ENCODE measurements at regions not wholly inside any gene's neighbourhood (a gene's known extent, or its start where the extent isn't known, plus 50 kb on each side); places are given as distances from the start of the nearest gene placed in this dataset.

GRCh38 chr13:86856991-86857390 lies 814.2 kb upstream of the SLITRK5 start:
- intact Hi-C loops (cut with DNase I, micrococcal nuclease) = no loop called here
- DNase-seq (no peak), ATAC-seq (no peak)
- Histone ChIP-seq H3K4me3 (no peak overlapping the region), H3K9me3 (no peaks in the 10 kb centered on the region), H3K4me1 (ENCODE audit: low read depth) (no peaks in the 10 kb centered on the region), H3K36me3 (ENCODE audit: low read depth) (no peaks in the 10 kb centered on the region)
- TF ChIP-seq, protein P1, sequence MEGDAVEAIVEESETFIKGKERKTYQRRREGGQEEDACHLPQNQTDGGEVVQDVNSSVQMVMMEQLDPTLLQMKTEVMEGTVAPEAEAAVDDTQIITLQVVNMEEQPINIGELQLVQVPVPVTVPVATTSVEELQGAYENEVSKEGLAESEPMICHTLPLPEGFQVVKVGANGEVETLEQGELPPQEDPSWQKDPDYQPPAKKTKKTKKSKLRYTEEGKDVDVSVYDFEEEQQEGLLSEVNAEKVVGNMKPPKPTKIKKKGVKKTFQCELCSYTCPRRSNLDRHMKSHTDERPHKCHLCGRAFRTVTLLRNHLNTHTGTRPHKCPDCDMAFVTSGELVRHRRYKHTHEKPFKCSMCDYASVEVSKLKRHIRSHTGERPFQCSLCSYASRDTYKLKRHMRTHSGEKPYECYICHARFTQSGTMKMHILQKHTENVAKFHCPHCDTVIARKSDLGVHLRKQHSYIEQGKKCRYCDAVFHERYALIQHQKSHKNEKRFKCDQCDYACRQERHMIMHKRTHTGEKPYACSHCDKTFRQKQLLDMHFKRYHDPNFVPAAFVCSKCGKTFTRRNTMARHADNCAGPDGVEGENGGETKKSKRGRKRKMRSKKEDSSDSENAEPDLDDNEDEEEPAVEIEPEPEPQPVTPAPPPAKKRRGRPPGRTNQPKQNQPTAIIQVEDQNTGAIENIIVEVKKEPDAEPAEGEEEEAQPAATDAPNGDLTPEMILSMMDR (IDR thresholded peaks at IDR 0.05) = no peak

GRCh38 chr13:86858216-86858615 lies 813.0 kb upstream of the SLITRK5 start:
- TF ChIP-seq, protein P1 (IDR thresholded peaks at IDR 0.05) = no peak
- no peak for DNase-seq
- intact Hi-C loops (cut with DNase I, micrococcal nuclease) = no loop called here
- H3K4me1 ChIP-seq (ENCODE audit: low read depth) = no peaks in the 10 kb centered on the region
- no peaks in the 10 kb centered on the region for H3K36me3 ChIP-seq (ENCODE audit: low read depth)
- H3K4me3 ChIP-seq = no peak overlapping the region
- no peak for ATAC-seq
- H3K9me3 ChIP-seq = no peaks in the 10 kb centered on the region

DNA sequence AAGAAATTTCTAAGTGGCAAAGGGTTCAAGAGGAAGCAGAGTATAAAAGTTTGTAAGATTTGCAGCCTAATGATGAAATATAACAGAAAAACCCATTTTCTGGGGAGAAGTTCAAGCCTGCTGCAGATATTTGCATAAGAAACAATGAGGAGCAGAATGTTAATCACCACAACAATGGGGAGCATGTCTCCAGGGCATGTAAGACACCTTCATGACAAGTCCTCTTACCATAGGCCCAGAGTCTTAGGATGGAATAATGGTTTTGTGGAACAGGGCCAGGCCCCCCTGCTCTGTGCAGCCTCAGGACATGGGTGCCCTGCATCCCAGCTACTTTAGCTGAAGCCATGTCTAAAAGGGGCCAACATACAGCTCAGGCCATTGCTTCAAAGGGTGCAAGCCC lies 809.0 kb upstream of the SLITRK5 start:
- Histone ChIP-seq H3K36me3 (ENCODE audit: low read depth) (no peaks in the 10 kb centered on the region), H3K9me3 (no peaks in the 10 kb centered on the region), H3K4me3 (no peak overlapping the region), H3K4me1 (ENCODE audit: low read depth) (no peaks in the 10 kb centered on the region)
- TF ChIP-seq, protein P1 (IDR thresholded peaks at IDR 0.05) = no peak
- ATAC-seq (no peak), DNase-seq (no peak)
- intact Hi-C loops (cut with DNase I, micrococcal nuclease) = no loop called here

DNA sequence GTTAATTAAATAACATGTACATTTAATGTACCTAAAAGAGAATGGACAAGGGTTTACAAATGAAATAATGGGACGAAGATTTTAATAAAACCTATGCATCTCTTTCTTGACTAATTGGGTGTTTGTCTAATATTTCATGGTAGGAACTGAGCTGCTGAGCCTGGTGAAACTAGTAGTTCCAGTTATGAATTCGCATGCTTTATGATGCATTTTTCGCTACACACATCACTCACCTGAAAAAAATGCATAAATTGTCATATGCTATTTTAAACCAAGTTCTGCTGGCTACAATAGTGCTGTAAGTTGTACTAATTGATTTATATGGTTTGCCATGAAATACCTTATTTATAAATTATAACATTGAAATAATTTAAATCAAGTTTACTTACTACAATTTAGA lies 806.8 kb upstream of the SLITRK5 start:
- intact Hi-C loops (cut with DNase I, micrococcal nuclease) = no loop called here
- TF ChIP-seq, protein P1 (IDR thresholded peaks at IDR 0.05) = no peak
- Histone ChIP-seq H3K36me3 (ENCODE audit: low read depth) (no peaks in the 10 kb centered on the region), H3K4me1 (ENCODE audit: low read depth) (no peaks in the 10 kb centered on the region), H3K4me3 (no peak overlapping the region), H3K9me3 (no peaks in the 10 kb centered on the region)
- ATAC-seq (no peak), DNase-seq (no peak)

DNA sequence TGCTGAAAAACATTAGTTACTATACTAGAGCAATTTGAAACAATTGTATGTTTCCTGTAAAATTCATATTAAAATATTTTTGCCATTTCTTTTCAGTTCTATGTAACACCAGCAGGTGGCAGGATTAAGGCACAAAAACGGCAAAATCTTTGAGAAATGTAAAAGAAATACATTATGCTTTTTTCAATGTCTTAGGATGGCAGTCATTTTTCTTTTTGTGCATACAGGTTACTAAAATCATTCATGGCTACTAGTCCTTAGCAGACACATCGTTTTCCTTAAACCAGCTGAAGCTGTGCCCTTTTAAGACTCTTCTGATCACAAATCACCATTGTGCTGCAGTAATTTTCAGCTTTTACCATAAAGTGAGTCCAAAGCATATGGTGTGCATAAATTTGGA lies 800.7 kb upstream of the SLITRK5 start:
- H3K36me3 ChIP-seq (ENCODE audit: low read depth) = no peaks in the 10 kb centered on the region
- intact Hi-C loops (cut with DNase I, micrococcal nuclease) = no loop called here
- no peaks in the 10 kb centered on the region for H3K4me1 ChIP-seq (ENCODE audit: low read depth)
- DNase-seq (peak in 1 of 3 donors; percentile 12), ATAC-seq (no peak)
- no peaks in the 10 kb centered on the region for H3K9me3 ChIP-seq
- H3K4me3 ChIP-seq = no peak overlapping the region
- TF ChIP-seq, protein P1 (IDR thresholded peaks at IDR 0.05) = no peak

- Histone ChIP-seq H3K4me1 (ENCODE audit: low read depth) (no peaks in the 10 kb centered on the region), H3K36me3 (ENCODE audit: low read depth) (no peaks in the 10 kb centered on the region), H3K4me3 (no peak overlapping the region), H3K9me3 (no peaks in the 10 kb centered on the region)
- ATAC-seq = no peak
- no peak for DNase-seq
- TF ChIP-seq, protein P1 (IDR thresholded peaks at IDR 0.05) = no peak
- intact Hi-C loops (cut with DNase I, micrococcal nuclease) = no loop called here
These were observed 793.7 kb upstream of the SLITRK5 start for GRCh38 chr13:86877441-86877840.

Data from mucosa of descending colon (tissue), 3 donors.